Uterus (tissue), 3 donors: ENCODE measurements at regions not wholly inside any gene's neighbourhood (a gene's known extent, or its start where the extent isn't known, plus 50 kb on each side); places are given as distances from the start of the nearest gene placed in this dataset.

Experiments used
- DNase-seq, 2 donors: peaks; one replicate each; pipeline ENCODE4 v3.0.0-alpha.2; 2019 to 2020
- H3K27ac ChIP-seq, 2 donors: fragments of 200-600 bp; sonication (generic); 1 replicate in 1 of 2; 2 replicates in 1 of 2; pipeline ENCODE4 v1.5.1; 2016 to 2018
- H3K27me3 ChIP-seq, 2 donors: fragments of 200-600 bp; sonication (generic); one replicate each; pipeline ENCODE4 v1.5.1; 2018 to 2019; ENCODE audit warnings: control low read depth in 1 of 2
- H3K36me3 ChIP-seq, 2 donors: fragments of 200-600 bp; sonication (generic); one replicate each; pipeline ENCODE4 v1.5.1; 2019; ENCODE audit warnings: control low read depth in 1 of 2
- H3K4me1 ChIP-seq, 2 donors: fragments of 200-600 bp; sonication (generic); one replicate each; pipeline ENCODE4 v1.5.1; 2018 to 2019; ENCODE audit warnings: control low read depth in 1 of 2
- H3K4me3 ChIP-seq, 2 donors: fragments of 200-600 bp; sonication (generic); 1 replicate in 1 of 2; 2 replicates in 1 of 2; pipeline ENCODE4 v1.5.1; 2018 to 2019; ENCODE audit warnings: mild to moderate bottlenecking in 1 of 2
- H3K9me3 ChIP-seq, 2 donors: fragments of 200-600 bp; sonication (generic); one replicate each; pipeline ENCODE4 v1.5.1; 2019; ENCODE audit warnings: control low read depth in 1 of 2
- CTCF ChIP-seq, 4 experiments: fragments of 200-600 bp in 2 of 4; fragments of 450-650 bp in 2 of 4; sonication (generic) in 2 of 4; IDR thresholded peaks; one replicate each; pipeline ENCODE4 v1.5.1; 2016 to 2019; ENCODE audit warnings: antibody characterized with exemption in 4 of 4, mild to moderate bottlenecking in 2 of 4, moderate library complexity in 1 of 4
- POLR2A ChIP-seq, 2 donors: fragments of 450-650 bp; IDR thresholded peaks; one replicate each; pipeline ENCODE4 v1.6.1; 2016; ENCODE audit warnings: antibody characterized with exemption in 2 of 2, mild to moderate bottlenecking in 1 of 2, moderate library complexity in 1 of 2
- intact Hi-C: fragments of 100-400 bp; cut with DNase I; formaldehyde crosslinking; loops from one replicate; pipeline ENCODE4 v1.15.1; 2023; ENCODE audit warnings: low total_unique reads
- donor health status: DM: yes; HTN: yes; CAD: no.

GRCh38 chr12:28994179-28994715 is 154.8 kb upstream of the FAR2 start:
- no peaks in the 10 kb centered on the region for H3K36me3 ChIP-seq
- TF ChIP-seq POLR2A (IDR thresholded peaks at IDR 0.05) (no peak), CTCF (IDR thresholded peaks at IDR 0.05) (no peak)
- no peak for DNase-seq
- H3K4me1 ChIP-seq = no peaks in the 10 kb centered on the region
- H3K27ac ChIP-seq = no peak overlapping the region
- H3K4me3 ChIP-seq = no peak overlapping the region
- intact Hi-C loops = no loop called here
- no peaks in the 10 kb centered on the region for H3K27me3 ChIP-seq
- H3K9me3 ChIP-seq = no peaks in the 10 kb centered on the region

GRCh38 chr12:28996688-28997087 is 152.4 kb upstream of the FAR2 start:
- Histone ChIP-seq H3K36me3 (no peaks in the 10 kb centered on the region), H3K4me3 (no peak overlapping the region), H3K27ac (no peak overlapping the region), H3K4me1 (no peaks in the 10 kb centered on the region), H3K9me3 (no peaks in the 10 kb centered on the region), H3K27me3 (no peaks in the 10 kb centered on the region)
- TF ChIP-seq POLR2A (IDR thresholded peaks at IDR 0.05) (no peak), CTCF (IDR thresholded peaks at IDR 0.05) (no peak)
- intact Hi-C loops = no loop called here
- DNase-seq = no peak

GRCh38 chr12:28998662-28999120 is 150.4 kb upstream of the FAR2 start:
- Histone ChIP-seq H3K4me3 (no peak overlapping the region), H3K4me1 (no peaks in the 10 kb centered on the region), H3K27ac (peak overlapping the region in 1 of 2 donors; percentile 7), H3K27me3 (no peaks in the 10 kb centered on the region), H3K36me3 (no peaks in the 10 kb centered on the region), H3K9me3 (no peaks in the 10 kb centered on the region)
- intact Hi-C loops = no loop called here
- peak in 1 of 2 donors; percentile 28 for DNase-seq
- peak in 3 of 4 experiments; percentile 21 to 48 (median 46) for TF ChIP-seq CTCF (IDR thresholded peaks at IDR 0.05)
- no peak for TF ChIP-seq POLR2A (IDR thresholded peaks at IDR 0.05)

- no peaks in the 10 kb centered on the region for H3K4me1 ChIP-seq
- no peak overlapping the region for H3K4me3 ChIP-seq
- no peak for TF ChIP-seq CTCF (IDR thresholded peaks at IDR 0.05)
- TF ChIP-seq POLR2A (IDR thresholded peaks at IDR 0.05) = no peak
- H3K27ac ChIP-seq = no peak overlapping the region
- no peaks in the 10 kb centered on the region for H3K9me3 ChIP-seq
- no peaks in the 10 kb centered on the region for H3K36me3 ChIP-seq
- no peak for DNase-seq
- no peaks in the 10 kb centered on the region for H3K27me3 ChIP-seq
- intact Hi-C loops = no loop called here
These were observed 144.8 kb upstream of the FAR2 start for GRCh38 chr12:29004066-29004935.

- Histone ChIP-seq H3K4me3 (no peak overlapping the region), H3K9me3 (no peaks in the 10 kb centered on the region), H3K27ac (no peak overlapping the region), H3K27me3 (no peaks in the 10 kb centered on the region), H3K4me1 (no peaks in the 10 kb centered on the region), H3K36me3 (no peaks in the 10 kb centered on the region)
- TF ChIP-seq POLR2A (IDR thresholded peaks at IDR 0.05) (no peak), CTCF (IDR thresholded peaks at IDR 0.05) (no peak)
- no peak for DNase-seq
- intact Hi-C loops = no loop called here
These were observed 144.2 kb upstream of the FAR2 start for GRCh38 chr12:29004936-29005304.
